ENCODE measurements at regions not wholly inside any gene's neighbourhood (a gene's known extent, or its start where the extent isn't known, plus 50 kb on each side); places are given as distances from the start of the nearest gene placed in this dataset.
"Not testable (repeated sequence)": the region's sequence is repeated elsewhere in the genome, so short reads cannot be mapped to it uniquely, and the experiment has no call there.

DNA sequence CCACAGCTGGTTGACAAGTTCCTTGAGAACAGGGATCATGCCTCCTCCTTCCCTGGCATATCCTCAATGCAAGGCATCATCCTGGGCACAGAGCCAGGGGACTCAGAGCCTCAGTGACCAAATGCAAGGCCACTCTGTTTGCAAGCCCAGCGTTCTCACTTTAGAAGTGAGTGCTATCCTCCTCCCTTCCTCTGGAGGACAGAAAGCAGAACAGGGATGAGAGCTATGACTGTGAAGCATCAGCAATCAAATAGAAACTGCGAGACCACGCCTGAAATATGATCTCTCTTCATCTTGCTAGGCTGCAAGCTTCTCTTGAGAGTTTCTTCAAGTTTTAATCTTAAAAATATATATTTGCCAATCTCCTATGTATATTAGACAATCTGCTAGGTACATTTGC, 119.8 kb downstream of the LRATD1 start:
- ATAC-seq (no peak), DNase-seq (no peak)

DNA sequence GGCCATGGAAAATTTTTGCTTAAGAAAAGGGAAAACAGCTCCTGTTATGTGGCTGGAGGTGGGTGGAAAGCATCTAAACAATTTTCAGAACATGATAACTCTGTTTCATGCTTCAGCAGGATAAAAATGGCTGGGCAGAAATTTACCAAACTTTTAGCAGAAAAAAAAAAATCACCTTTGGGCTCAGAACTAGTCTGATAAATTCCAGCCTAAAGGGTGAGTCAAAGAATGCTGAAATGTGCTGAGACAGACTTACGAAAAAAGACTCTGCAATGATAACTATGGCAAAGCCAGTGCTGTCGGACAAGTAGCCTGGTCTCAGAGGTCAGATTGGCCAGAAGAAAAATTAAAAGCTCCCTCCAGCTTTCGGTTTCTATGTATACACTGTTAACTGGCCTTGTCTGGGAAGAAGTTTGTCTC, 123.6 kb downstream of the LRATD1 start:
- ATAC-seq: no peak
- DNase-seq: no peak

DNA sequence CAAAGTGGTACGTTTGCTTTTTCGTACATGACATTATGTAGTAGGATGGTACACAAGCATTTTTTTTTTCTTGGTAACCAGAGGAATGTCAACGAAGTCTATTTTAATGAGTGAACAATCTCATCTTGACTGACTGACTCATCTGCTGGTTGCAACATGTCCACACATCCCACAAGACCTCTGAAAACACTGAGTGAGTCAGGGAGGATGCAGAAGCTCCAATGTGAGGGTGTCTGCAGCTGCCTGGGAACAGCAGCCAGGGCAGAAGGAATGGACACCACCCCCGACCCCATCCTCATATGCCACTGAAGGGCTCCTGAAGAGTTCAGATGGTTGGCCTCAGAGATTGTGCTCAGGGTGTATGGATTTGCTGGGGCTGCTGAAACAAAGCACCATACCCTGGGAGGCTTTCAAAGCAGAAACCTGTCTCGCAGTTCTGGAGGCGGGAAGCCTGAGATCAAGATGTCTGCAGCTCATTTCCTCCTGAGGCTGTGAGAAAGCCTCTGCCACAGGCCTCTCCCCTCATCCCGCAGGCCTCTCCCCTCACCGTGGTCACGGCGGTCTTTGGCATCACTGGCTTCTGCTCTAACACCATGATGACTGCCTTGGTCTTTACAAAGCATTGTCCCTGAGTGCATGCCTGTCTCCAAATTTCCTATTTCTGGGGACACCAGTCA, 124.6 kb downstream of the LRATD1 start:
- ATAC-seq (no peak), DNase-seq (no peak)

- DNase-seq (no peak), ATAC-seq (no peak)
These were observed 126.6 kb downstream of the LRATD1 start for GRCh38 chr2:14759082-14759481.

- no peak for ATAC-seq
- DNase-seq: no peak
These were observed 127.7 kb downstream of the LRATD1 start for GRCh38 chr2:14760169-14760568.

DNA sequence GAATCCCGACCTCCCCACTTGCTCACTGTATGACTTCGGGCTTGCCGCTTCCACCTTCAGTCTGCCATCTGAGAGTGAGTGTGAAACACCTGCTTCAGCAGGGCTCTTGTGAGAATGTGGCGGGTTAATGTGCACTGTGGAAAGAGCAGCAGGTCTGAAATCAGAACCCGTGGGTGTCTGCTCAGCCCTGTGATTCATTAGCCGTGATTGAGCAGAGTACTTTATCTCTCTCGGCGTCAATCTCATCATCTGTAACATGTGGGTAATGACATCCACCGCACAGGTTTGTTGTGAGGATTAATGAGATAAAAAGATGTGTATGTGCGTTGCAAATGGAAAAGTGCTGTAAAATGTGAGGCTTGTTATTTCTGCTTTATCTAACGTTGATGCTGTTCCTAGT, 128.6 kb downstream of the LRATD1 start:
- ATAC-seq (no peak), DNase-seq (no peak)

DNA sequence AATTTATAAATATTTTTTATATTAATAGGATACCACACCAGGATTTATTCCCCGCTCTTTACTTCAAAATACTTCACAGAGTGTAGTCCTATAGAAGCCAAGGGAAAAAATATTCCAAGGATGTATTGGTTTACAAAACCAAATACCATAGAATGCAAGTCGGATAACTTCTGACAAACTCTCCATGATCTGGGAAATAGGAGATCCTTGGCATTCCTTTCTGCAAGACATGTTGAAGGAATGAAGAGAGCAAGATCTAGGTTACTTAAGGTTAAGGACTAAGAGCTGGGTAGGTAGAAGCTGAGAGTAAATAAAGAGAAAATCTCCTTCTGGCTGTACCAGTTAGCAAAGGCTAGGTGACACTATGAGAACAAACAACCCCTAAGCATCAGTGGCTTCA, 141.2 kb downstream of the LRATD1 start:
- no peak for ATAC-seq
- DNase-seq: no peak

GRCh38 chr2:14774436-14774968, 142.0 kb downstream of the LRATD1 start:
- no peak for ATAC-seq

DNA sequence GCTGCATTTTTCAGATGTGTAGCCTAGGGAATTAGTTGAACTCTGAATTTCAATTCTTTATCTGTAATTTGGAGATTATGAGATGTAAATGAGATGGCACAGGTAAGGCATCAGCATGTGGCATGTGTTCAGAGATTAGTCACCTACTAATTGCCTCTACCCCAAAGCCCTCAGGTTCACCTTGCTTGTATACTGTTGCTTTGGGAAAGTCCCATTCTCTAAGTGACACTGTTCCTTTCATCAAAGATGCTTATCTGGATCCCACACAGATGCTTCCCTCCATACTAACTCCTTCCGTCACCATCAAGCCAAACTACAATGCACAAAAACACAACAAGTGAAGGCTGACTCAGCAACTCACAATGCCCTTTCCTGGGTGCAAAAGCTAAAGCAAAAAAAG, 143.7 kb downstream of the LRATD1 start:
- ATAC-seq (no peak), DNase-seq (no peak)

More at GRCh38 chr2:14774436-14774968, 142.0 kb downstream of the LRATD1 start:
- no peak for DNase-seq

- DNase-seq: no peak
These were observed 145.5 kb downstream of the LRATD1 start for GRCh38 chr2:14778015-14778414.

GRCh38 chr2:14779252-14779651, 146.7 kb downstream of the LRATD1 start:
- DNase-seq: no peak

More at GRCh38 chr2:14778015-14778414, 145.5 kb downstream of the LRATD1 start:
- ATAC-seq: no peak

DNA sequence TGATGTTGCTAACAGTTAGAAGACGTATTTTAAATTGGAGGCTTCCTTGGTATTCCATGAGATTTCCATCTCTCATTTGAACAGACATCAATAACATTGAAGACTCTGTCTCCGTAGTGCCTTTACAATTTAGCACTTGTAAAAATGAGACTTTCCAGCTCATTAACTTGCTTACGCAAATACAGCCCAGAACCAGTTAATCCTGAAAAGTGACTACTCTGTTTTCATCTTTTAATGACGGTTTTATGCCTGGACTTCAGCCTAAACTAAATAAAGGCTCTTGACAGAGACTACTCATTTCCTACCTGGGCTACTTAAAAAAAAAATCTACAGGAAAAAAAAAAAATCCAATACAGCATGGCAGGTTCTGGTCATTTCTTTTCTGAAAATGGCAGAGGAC, 148.6 kb downstream of the LRATD1 start:
- ATAC-seq (no peak), DNase-seq (no peak)

More at GRCh38 chr2:14779252-14779651, 146.7 kb downstream of the LRATD1 start:
- no peak for ATAC-seq

GRCh38 chr2:14788814-14789213, 156.3 kb downstream of the LRATD1 start:
- ATAC-seq: not testable (repeated sequence)

GRCh38 chr2:14790041-14790640, 157.6 kb downstream of the LRATD1 start:
- DNase-seq: no peak
- ATAC-seq: no peak

More at GRCh38 chr2:14788814-14789213, 156.3 kb downstream of the LRATD1 start:
- DNase-seq: not testable (repeated sequence)

- DNase-seq: no peak
- ATAC-seq: no peak
These were observed 171.5 kb downstream of the LRATD1 start for GRCh38 chr2:14803994-14804393.

DNA sequence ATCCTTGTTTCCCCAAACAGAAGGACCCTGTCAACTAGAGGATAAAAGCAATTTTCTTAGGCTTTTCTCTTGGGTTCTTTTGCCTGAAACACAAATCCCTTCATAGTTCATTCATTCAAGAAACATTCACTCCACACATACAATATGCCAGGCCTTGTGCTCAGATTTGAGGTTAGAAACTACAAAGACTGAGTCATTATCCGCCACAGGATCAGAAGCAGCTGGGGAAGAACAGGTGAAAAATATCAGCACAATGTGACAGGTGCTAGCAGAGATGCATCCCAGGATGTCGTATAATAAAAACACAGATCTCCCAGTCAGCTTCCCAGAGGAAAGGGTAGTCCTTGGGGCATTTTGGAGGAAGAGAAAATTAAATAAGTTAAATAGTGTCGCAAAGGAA, 172.4 kb downstream of the LRATD1 start:
- DNase-seq (no peak), ATAC-seq (no peak)

DNA sequence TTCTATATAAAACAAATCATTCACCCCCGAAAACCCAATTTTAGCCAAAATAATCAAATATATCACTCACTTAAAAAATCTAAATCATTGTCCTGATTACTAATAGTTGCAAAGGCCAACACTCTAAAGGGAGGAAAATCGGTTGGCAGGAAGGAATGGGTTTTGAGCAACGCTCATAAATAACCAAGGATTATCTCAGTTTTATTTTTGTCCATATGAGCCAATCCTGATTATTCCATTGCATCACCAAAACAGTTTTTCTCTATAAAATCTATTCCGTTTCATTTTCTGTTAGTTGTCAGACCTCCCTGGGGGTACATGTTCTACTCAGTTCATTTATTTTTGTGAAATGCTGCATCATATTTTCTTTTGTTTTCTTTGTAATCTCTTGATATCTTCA, 174.1 kb downstream of the LRATD1 start:
- DNase-seq: no peak
- ATAC-seq: no peak

DNA sequence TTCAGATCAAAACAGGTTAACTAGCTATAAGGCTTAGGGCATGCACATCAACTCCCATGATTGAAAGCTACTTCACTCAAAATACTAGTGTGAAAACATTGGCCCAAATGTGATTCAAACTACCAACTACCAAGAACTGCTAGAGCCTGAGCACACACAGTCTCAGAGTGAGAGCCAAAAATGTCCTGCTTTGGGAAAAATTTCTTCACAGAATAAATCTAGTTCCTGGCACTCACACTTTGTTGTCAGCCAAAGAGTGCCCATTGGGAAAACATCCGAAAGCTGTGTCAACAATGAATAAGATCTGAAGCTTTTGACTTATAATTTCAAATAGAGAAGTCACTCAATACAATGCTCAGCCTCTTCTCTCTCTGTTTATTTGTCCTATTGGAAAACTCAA, 182.7 kb downstream of the LRATD1 start:
- ATAC-seq: no peak

DNA sequence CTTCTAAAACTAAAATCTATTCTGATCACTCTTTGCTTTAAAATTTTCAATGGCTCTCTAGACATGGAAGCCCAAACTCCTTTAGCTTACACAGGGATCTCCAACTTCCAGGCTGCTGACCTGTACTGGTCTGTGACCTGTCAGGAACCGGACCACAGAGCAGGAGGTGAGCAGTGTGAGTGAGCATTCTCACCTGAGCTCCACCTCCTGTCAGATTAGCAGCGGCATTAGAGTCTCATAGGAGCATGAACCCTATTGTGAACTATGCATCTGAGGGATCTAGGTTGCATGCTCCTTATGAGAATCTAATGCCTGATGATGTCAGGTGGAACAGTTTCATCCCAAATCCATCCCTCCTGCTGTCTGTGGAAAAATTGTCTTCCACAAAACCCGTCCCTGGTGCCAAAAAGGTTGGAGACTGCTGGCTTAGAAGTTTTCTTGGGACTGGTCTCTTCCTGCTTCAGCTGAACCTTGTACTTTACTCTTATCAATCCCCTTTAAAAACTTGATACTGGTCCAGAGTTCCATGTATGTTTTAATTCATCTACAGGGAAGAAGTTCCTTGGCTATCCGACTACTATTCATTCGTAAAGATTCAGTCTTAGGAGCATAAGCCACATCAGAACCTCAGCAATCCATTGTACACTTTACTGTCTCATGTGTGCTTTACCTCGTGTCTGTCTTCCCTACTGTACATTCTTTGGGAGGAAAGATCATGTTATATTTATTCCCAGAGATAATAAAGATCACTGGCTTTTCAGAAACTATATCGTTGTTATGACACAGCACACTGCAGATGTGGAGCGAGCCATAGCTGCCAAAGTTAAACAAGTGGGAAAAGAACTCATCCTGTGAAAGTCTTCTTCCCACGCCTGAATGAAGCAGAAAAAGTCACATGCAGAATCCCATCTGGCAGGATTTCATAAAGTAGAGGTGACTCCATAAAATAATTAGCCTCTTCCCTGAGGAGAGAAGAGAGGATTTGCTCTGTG, 183.8 kb downstream of the LRATD1 start:
- DNase-seq (no peak), ATAC-seq (no peak)

More for the DNA sequence above, 182.7 kb downstream of the LRATD1 start:
- DNase-seq: no peak

DNA sequence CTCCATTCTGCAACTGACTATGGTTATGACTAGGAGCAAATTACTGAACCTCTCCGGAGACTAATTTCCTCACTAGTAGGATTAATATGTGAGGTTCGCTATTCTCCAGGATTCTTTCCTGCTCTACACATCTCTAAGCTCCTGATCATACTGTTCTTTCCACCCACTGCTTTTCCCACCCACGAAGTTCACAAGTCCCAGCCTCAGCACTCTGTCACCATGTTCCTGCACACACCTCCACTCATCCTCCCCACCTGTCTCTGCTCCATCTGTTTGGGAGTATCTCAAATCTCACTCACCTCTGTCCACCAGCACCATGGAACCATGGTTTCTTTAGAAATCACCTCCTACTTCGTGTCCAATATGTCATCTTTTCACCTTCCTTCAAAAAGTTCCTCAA, 185.3 kb downstream of the LRATD1 start:
- no peak for DNase-seq
- ATAC-seq: no peak

GRCh38 chr2:14826518-14826917, 194.0 kb downstream of the LRATD1 start:
- no peak for ATAC-seq

GRCh38 chr2:14827226-14828023, 194.9 kb downstream of the LRATD1 start:
- ATAC-seq (no peak), DNase-seq (no peak)

More at GRCh38 chr2:14826518-14826917, 194.0 kb downstream of the LRATD1 start:
- DNase-seq: no peak
